ENCODE measurements at regions not wholly inside any gene's neighbourhood (a gene's known extent, or its start where the extent isn't known, plus 50 kb on each side); places are given as distances from the start of the nearest gene placed in this dataset.

DNA sequence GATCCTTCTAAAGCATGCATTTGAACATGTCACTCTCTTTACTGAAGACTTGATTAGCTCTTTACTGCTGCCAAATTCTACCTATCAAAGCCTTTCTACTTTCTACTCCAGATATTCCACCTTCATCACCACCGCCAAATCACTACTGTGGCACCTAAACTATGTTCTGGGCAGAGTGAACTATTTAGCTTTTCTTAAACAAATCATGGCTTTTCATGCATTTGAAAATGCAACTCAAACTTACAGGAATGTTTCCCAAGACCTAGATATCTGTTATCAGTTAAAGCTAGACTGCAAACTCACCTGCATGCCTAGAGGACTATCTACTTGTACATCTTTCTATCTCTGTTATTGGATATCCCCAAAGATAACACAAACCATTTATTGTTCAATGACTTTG lies 109.3 kb downstream of the MAFB start:
- no peak for TF ChIP-seq CTCF (IDR thresholded peaks at IDR 0.05; ENCODE audit: poor library complexity)
- no peak for TF ChIP-seq EZH2 (IDR thresholded peaks at IDR 0.05; ENCODE audit: borderline replicate concordance)
